ENCODE measurements at regions not wholly inside any gene's neighbourhood (a gene's known extent, or its start where the extent isn't known, plus 50 kb on each side); places are given as distances from the start of the nearest gene placed in this dataset.

DNA sequence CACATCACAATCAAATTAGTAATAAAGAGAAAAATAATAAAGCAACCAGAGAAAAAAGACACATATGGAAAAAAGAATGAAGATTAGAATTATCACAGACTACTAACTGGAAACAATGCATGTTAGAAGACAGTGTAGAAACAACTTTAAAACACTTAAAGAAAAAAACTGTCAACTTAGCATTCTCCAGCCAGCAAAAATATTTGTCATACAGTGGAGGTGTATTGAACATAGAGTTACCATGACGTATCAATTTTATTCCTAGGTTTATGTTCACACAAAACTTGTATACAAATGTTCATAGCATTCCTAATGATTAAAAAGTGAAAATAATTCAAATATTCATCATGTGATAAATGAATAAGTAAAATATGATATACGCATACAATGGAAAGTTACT lies 61.5 kb upstream of the ADAM23 start:
- no peak overlapping the region for H3K27ac ChIP-seq
- no peaks in the 10 kb centered on the region for H3K9me3 ChIP-seq
- H3K4me3 ChIP-seq = no peak overlapping the region
- H3K4me1 ChIP-seq = no peaks in the 10 kb centered on the region
- no peaks in the 10 kb centered on the region for H3K27me3 ChIP-seq
- no peak for TF ChIP-seq POLR2A (IDR thresholded peaks at IDR 0.05)
- TF ChIP-seq, protein P1, sequence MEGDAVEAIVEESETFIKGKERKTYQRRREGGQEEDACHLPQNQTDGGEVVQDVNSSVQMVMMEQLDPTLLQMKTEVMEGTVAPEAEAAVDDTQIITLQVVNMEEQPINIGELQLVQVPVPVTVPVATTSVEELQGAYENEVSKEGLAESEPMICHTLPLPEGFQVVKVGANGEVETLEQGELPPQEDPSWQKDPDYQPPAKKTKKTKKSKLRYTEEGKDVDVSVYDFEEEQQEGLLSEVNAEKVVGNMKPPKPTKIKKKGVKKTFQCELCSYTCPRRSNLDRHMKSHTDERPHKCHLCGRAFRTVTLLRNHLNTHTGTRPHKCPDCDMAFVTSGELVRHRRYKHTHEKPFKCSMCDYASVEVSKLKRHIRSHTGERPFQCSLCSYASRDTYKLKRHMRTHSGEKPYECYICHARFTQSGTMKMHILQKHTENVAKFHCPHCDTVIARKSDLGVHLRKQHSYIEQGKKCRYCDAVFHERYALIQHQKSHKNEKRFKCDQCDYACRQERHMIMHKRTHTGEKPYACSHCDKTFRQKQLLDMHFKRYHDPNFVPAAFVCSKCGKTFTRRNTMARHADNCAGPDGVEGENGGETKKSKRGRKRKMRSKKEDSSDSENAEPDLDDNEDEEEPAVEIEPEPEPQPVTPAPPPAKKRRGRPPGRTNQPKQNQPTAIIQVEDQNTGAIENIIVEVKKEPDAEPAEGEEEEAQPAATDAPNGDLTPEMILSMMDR (IDR thresholded peaks at IDR 0.05) = no peak
- no peak for DNase-seq
- H3K36me3 ChIP-seq = no peaks in the 10 kb centered on the region

DNA sequence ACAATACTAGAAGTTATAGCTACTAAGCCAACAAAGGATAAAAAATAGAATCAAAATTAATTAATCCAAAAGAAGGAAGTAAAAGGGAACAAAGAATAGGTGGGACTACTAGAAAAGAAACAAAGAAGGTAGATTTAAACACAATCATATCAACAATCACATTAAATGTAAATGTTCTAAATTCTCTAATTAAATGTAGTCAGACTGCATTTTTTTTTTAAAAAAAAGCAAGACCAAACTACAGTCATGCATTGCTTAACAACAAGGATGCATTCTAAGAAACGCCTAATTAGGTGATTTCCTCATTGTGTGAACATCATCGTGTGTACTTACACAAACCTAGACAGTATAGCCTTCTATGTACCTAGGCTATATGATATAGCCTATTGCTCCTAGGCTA lies 59.7 kb upstream of the ADAM23 start:
- TF ChIP-seq POLR2A (IDR thresholded peaks at IDR 0.05) = no peak
- TF ChIP-seq, protein P1 (IDR thresholded peaks at IDR 0.05) = no peak
- Histone ChIP-seq H3K36me3 (no peaks in the 10 kb centered on the region), H3K4me1 (no peaks in the 10 kb centered on the region), H3K9me3 (no peaks in the 10 kb centered on the region), H3K4me3 (no peak overlapping the region), H3K27ac (no peak overlapping the region), H3K27me3 (no peaks in the 10 kb centered on the region)
- DNase-seq = no peak

DNA sequence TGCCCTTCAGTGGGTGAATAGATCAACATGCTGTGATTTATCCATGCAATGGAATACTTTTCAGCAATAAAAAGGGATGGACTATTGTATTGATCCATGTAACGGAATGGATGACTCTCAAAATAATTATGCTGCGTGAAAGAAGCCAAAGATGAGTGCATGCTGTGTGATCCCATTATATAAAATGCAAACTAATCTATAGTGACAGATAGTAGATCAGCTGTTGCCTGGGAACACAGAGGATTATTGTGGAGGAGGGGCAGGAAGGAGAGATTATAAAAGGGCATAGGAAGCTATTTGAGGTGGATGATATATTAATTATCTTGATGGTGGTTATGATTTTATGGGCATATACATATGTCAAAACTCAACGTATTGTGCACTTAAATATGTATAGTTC lies 55.5 kb upstream of the ADAM23 start:
- H3K27ac ChIP-seq = no peak overlapping the region
- no peak for DNase-seq
- H3K4me1 ChIP-seq = no peaks in the 10 kb centered on the region
- no peaks in the 10 kb centered on the region for H3K9me3 ChIP-seq
- H3K27me3 ChIP-seq = no peaks in the 10 kb centered on the region
- TF ChIP-seq, protein P1 (IDR thresholded peaks at IDR 0.05) = no peak
- no peak for TF ChIP-seq POLR2A (IDR thresholded peaks at IDR 0.05)
- H3K4me3 ChIP-seq = no peak overlapping the region
- H3K36me3 ChIP-seq = no peaks in the 10 kb centered on the region

DNA sequence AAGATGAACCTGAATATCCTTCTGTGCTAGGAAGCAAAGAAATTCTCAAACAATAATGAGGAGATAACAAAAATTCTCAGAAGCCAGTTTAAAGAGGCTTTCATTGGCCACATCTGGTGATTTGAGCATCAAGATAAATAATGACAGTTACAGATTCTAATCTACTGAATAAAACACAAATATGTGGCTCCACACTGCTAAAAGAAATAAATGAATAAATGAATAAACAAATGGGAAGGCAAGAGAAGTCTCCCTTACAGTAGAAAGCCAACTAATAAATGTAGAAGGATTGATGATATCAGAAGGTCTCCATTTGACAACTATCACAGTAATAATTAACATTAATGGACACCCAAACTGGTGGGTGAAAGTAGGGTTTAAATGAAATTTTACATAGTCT lies 54.6 kb upstream of the ADAM23 start:
- no peaks in the 10 kb centered on the region for H3K4me1 ChIP-seq
- H3K36me3 ChIP-seq = no peaks in the 10 kb centered on the region
- no peaks in the 10 kb centered on the region for H3K9me3 ChIP-seq
- no peak for TF ChIP-seq POLR2A (IDR thresholded peaks at IDR 0.05)
- TF ChIP-seq, protein P1 (IDR thresholded peaks at IDR 0.05) = no peak
- no peak overlapping the region for H3K27ac ChIP-seq
- no peaks in the 10 kb centered on the region for H3K27me3 ChIP-seq
- no peak overlapping the region for H3K4me3 ChIP-seq
- no peak for DNase-seq

DNA sequence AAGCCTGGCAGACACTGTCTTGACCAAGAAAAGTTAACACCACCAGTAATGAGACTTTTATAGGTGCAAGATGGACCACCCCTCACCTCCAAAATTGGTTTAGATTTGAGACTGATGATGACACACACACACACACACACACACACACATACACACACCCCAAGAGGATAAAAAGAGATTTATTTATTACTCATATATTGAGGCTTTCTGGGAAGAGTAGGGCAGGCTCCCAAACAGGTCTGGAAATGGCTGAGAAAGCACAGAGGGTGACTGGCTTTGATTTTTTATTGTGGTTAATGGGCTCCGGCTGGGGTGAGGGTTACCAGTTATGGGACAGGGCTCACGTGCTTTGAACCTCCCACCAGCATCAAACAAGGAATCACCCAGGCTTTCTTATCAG lies 54.2 kb upstream of the ADAM23 start:
- Histone ChIP-seq H3K36me3 (no peaks in the 10 kb centered on the region), H3K4me1 (no peaks in the 10 kb centered on the region), H3K4me3 (no peak overlapping the region), H3K27me3 (no peaks in the 10 kb centered on the region), H3K27ac (no peak overlapping the region), H3K9me3 (no peaks in the 10 kb centered on the region)
- DNase-seq = no peak
- no peak for TF ChIP-seq POLR2A (IDR thresholded peaks at IDR 0.05)
- TF ChIP-seq, protein P1 (IDR thresholded peaks at IDR 0.05) = no peak

DNA sequence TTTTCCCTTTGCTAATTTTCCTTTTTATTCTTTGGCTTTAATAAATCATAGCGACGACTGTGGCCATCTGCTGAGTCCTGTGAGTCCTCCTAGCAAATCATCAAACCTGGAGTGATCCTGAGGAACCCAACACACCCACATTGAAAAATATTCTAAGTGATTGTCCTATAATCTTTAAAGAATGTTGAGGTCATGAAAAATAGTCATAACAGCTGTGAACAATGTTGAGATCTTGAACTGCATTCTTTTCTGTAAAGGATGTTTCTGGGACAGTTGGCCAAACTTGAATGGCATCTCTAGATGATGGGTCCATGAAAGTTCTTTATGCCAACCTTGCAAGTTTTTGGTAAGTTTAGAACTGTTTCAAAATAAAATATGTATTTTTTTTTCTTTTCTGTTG lies 53.2 kb upstream of the ADAM23 start:
- TF ChIP-seq, protein P1 (IDR thresholded peaks at IDR 0.05) = no peak
- TF ChIP-seq POLR2A (IDR thresholded peaks at IDR 0.05) = no peak
- H3K27ac ChIP-seq = no peak overlapping the region
- H3K9me3 ChIP-seq = no peaks in the 10 kb centered on the region
- H3K27me3 ChIP-seq = no peaks in the 10 kb centered on the region
- no peaks in the 10 kb centered on the region for H3K36me3 ChIP-seq
- no peak for DNase-seq
- no peak overlapping the region for H3K4me3 ChIP-seq
- H3K4me1 ChIP-seq = no peaks in the 10 kb centered on the region

All from Peyer's patch (tissue), 4 donors.